Coronary artery (tissue), 2 donors: ENCODE measurements at regions not wholly inside any gene's neighbourhood (a gene's known extent, or its start where the extent isn't known, plus 50 kb on each side); places are given as distances from the start of the nearest gene placed in this dataset.
A peak's percentile ranks its signal among the peaks of the same experiment; 100 is the strongest.

ENCODE experiments used
- DNase-seq: peaks from one replicate; pipeline ENCODE4 v3.0.0-alpha.2; 2017; ENCODE audit warnings: low spot score
- H3K27ac ChIP-seq, 2 donors: fragments of 200-600 bp; sonication (generic); one replicate each; pipeline ENCODE4 v1.5.1; 2016 to 2019
- H3K4me3 ChIP-seq: fragments of 200-600 bp; sonication (generic); 2 replicates; pipeline ENCODE4 v1.5.1; 2016; ENCODE audit warnings: mild to moderate bottlenecking, moderate library complexity
- TF ChIP-seq, protein P1 (sequence below): fragments of 200-600 bp; sonication (generic); IDR thresholded peaks from one replicate; pipeline ENCODE4 v1.5.1; 2019; ENCODE audit warnings: antibody characterized with exemption

DNA sequence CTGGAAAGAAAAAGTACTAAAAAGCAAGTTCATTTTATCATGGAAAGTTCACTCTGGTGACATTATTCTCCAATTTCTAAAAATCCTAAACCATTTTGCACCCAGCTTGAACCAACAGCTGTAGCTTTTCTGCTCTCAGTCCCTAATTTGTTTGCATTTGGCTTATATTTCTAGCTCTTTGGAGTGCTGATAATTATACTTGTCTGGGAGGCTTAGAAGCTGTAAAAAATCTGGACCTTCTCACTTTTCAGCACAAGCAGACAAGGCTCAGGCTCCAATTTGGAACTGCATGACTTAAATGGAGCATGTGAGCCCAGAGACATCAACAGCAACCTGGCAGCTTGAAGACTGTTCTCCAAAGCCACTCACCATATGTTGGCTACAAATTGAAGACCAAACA lies 170.9 kb upstream of the PCDH18 start:
- DNase-seq, result no peak
- H3K27ac ChIP-seq, result peak overlapping the region in 1 of 2 donors; percentile 32
- TF ChIP-seq, protein P1, sequence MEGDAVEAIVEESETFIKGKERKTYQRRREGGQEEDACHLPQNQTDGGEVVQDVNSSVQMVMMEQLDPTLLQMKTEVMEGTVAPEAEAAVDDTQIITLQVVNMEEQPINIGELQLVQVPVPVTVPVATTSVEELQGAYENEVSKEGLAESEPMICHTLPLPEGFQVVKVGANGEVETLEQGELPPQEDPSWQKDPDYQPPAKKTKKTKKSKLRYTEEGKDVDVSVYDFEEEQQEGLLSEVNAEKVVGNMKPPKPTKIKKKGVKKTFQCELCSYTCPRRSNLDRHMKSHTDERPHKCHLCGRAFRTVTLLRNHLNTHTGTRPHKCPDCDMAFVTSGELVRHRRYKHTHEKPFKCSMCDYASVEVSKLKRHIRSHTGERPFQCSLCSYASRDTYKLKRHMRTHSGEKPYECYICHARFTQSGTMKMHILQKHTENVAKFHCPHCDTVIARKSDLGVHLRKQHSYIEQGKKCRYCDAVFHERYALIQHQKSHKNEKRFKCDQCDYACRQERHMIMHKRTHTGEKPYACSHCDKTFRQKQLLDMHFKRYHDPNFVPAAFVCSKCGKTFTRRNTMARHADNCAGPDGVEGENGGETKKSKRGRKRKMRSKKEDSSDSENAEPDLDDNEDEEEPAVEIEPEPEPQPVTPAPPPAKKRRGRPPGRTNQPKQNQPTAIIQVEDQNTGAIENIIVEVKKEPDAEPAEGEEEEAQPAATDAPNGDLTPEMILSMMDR, result no peak

DNA sequence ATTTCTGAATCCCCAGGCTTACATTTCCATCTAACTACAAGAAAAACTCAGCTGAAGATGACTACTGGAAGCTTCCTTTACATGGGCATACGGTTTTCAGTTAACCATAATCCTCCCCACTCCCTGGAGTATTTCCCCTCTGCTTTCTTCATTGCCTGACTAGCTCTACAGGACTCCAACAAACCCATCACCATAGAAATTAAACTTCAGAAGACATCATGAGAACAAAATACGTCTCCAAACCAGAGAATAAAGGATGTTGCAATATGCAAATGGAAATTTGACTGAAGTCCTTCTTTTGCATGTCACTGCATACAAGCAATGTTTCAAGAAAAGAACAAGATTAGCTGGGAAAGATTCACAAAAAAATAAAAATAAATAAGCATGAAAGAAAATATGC lies 170.2 kb upstream of the PCDH18 start:
- DNase-seq, result no peak
- Histone ChIP-seq H3K4me3 (no peak overlapping the region), H3K27ac (no peak overlapping the region)
- TF ChIP-seq, protein P1, result no peak

More for the DNA sequence above, 170.9 kb upstream of the PCDH18 start:
- no peak overlapping the region for H3K4me3 ChIP-seq

DNA sequence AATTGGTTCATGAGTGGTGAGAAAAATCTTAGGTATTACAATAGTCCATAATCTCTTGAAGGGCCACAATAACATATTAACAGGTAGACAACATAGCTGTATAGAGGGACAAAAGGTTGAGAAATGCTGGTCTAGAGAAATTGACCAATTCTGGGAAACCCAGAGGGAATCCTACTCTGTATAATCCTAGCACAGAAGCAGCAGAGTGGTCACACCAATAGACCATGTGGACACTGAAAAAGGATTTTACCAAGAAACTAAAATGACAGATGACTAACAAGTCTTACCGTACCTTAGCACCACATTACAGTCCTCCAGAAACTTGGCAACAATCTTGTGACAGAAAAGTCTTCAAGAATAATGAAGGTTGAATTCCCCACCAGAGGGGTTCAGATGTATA lies 169.1 kb upstream of the PCDH18 start:
- Histone ChIP-seq H3K27ac (peak overlapping the region in 1 of 2 donors; percentile 64), H3K4me3 (no peak overlapping the region)
- TF ChIP-seq, protein P1, result no peak
- no peak for DNase-seq

- Histone ChIP-seq H3K4me3 (no peak overlapping the region), H3K27ac (peak overlapping the region; percentile 21 to 64)
- DNase-seq, result no peak
- TF ChIP-seq, protein P1, result no peak
Measured at GRCh38 chr4:137700751-137701150, 168.5 kb upstream of the PCDH18 start.

GRCh38 chr4:137700072-137700471 lies 167.8 kb upstream of the PCDH18 start:
- TF ChIP-seq, protein P1, result no peak
- peak overlapping the region; percentile 34 for H3K4me3 ChIP-seq
- H3K27ac ChIP-seq, result peak overlapping the region; percentile 21 to 64
- no peak for DNase-seq

DNA sequence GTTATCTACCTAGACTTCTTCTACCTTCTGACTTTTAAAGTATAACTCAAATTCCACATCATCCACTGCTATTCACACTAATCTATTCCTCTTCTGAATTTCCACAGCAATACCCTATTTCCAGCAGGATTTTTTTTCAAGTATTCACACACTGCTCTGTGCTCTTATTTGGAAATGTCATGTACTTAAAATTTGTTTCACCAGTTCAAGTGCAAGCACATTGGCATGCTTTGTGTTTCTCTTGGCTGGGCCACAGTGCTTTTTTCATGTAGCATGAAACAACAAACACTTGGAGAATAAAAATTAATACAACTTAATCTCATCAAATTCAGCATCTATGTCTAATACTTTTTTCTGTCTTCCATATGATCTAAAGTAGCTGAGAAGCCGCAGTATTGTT lies 161.8 kb upstream of the PCDH18 start:
- H3K27ac ChIP-seq, result peak overlapping the region; percentile 38 to 61
- peak overlapping the region; percentile 13 for H3K4me3 ChIP-seq
- DNase-seq, result no peak
- TF ChIP-seq, protein P1, result no peak

DNA sequence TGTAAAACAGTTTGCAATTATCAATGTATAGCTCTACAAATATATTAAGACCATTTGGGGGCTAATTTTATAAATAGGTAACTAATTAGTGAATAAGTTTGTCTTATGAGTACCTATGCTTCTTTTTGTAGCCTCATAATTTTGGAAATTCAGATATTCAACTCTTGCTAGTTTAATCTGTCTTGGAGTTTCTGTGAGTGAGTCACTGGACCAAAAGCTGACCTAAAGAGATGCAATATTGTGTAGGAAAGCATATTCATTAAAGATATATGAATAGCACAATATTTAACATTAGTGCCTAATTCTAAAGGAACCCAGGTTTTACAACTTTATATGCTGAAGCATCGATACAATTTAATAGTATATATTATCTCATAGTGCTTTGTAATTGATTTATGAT lies 161.3 kb upstream of the PCDH18 start:
- H3K4me3 ChIP-seq, result peak overlapping the region; percentile 13
- H3K27ac ChIP-seq, result peak overlapping the region; percentile 38 to 61
- TF ChIP-seq, protein P1, result no peak
- no peak for DNase-seq
